ENCODE measurements at regions not wholly inside any gene's neighbourhood (a gene's known extent, or its start where the extent isn't known, plus 50 kb on each side); places are given as distances from the start of the nearest gene placed in this dataset.

DNA sequence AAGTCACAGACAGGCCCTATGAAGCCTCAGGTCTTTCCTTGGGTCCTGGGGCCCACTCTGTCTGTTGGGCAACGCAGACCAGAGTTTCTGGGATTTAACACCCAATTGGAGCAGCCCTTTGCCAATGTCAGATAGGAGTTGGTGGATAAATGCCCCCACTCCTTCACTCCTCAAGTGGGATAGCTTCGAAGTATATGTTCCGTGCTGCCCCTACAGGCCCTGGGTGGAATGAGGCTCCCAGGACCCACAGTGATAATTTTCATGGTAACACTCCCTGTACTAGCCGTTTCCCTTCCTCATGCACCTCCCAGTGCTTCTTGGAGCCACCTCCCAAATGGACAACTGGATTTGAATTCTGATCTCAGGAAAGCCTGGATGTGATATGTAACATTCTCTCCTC lies 145.4 kb downstream of the FOXA2 start:
- Mint-ChIP-seq H3K4me3 (ENCODE audit: unreplicated experiment) (no peak overlapping the region), H3K27me3 (ENCODE audit: insufficient read depth, unreplicated experiment) (peaks cover 3% of the 10 kb centered on the region), H3K27ac (ENCODE audit: unreplicated experiment) (no peak overlapping the region), H3K4me1 (ENCODE audit: low read depth, unreplicated experiment) (no peaks in the 10 kb centered on the region), H3K36me3 (ENCODE audit: insufficient read depth, unreplicated experiment) (no peaks in the 10 kb centered on the region), H3K9me3 (ENCODE audit: unreplicated experiment) (peaks cover 11% of the 10 kb centered on the region)
- CTCF ChIA-PET, result no interaction called here
- TF ChIP-seq, protein P1, sequence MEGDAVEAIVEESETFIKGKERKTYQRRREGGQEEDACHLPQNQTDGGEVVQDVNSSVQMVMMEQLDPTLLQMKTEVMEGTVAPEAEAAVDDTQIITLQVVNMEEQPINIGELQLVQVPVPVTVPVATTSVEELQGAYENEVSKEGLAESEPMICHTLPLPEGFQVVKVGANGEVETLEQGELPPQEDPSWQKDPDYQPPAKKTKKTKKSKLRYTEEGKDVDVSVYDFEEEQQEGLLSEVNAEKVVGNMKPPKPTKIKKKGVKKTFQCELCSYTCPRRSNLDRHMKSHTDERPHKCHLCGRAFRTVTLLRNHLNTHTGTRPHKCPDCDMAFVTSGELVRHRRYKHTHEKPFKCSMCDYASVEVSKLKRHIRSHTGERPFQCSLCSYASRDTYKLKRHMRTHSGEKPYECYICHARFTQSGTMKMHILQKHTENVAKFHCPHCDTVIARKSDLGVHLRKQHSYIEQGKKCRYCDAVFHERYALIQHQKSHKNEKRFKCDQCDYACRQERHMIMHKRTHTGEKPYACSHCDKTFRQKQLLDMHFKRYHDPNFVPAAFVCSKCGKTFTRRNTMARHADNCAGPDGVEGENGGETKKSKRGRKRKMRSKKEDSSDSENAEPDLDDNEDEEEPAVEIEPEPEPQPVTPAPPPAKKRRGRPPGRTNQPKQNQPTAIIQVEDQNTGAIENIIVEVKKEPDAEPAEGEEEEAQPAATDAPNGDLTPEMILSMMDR (IDR thresholded peaks at IDR 0.05; ENCODE audit: insufficient read depth in 1 of 2, low read depth in 1 of 2, low read length in 1 of 2, severe bottlenecking in 1 of 2, unreplicated experiment in 1 of 2), result peak in 1 of 2 experiments; percentile 39
- H3K4me3 ChIP-seq (ENCODE audit: low read depth, low read length), result no peak overlapping the region
- H3K9me3 ChIP-seq, result no peaks in the 10 kb centered on the region
- DNase-seq, result peak in 1 of 2 experiments; percentile 15
- POLR2A ChIA-PET, result no interaction called here
- intact Hi-C loops (cut with micrococcal nuclease; ENCODE audit: unreplicated experiment), result no loop called here
- H3K27me3 ChIP-seq (replicated peaks; ENCODE audit: control insufficient read depth, insufficient read depth, low read length), result no peaks in the 10 kb centered on the region
- H3K4me1 ChIP-seq, result no peaks in the 10 kb centered on the region
- no peaks in the 10 kb centered on the region for H3K36me3 ChIP-seq (ENCODE audit: control insufficient read depth, insufficient read depth, low read length)
- no TSS peak for BruUV-seq (replicated peaks)

DNA sequence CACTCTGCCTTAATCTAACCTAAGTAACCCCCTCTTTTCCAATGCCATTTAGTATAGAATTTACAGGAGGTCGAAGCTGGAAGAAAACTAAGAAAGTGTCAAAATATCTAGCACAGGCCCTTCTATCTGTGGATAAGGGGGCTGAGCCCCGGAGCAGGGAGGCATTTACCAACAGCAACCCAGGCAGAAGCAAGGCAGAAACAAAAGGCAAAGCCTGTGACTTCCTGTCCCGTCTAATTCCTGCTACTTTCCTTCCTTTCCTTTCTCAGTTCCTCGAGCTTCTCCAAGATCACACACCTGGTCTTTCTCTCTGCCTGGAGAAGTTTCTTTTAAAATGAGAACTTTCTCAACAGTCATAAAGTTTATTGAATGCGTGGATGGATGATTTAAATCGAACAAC lies 146.0 kb downstream of the FOXA2 start:
- ChIA-PET CTCF (interaction anchor here (0.5 kb wide), 1 partner anchor 126 kb away, joined by 3 read pairs; no protein-coding TSS in a partner anchor), POLR2A (no interaction called here)
- Histone ChIP-seq H3K4me1 (no peaks in the 10 kb centered on the region), H3K36me3 (ENCODE audit: control insufficient read depth, insufficient read depth, low read length) (no peaks in the 10 kb centered on the region), H3K27me3 (replicated peaks; ENCODE audit: control insufficient read depth, insufficient read depth, low read length) (no peaks in the 10 kb centered on the region), H3K9me3 (no peaks in the 10 kb centered on the region), H3K4me3 (ENCODE audit: low read depth, low read length) (no peak overlapping the region)
- DNase-seq, result no peak
- intact Hi-C loops (cut with micrococcal nuclease; ENCODE audit: unreplicated experiment), result no loop called here
- no peak overlapping the region for H3K27ac Mint-ChIP-seq (ENCODE audit: unreplicated experiment)
- peaks cover 13% of the 10 kb centered on the region for H3K9me3 Mint-ChIP-seq (ENCODE audit: unreplicated experiment)
- no peaks in the 10 kb centered on the region for H3K4me1 Mint-ChIP-seq (ENCODE audit: low read depth, unreplicated experiment)
- no peaks in the 10 kb centered on the region for H3K36me3 Mint-ChIP-seq (ENCODE audit: insufficient read depth, unreplicated experiment)
- TF ChIP-seq, protein P1 (IDR thresholded peaks at IDR 0.05; ENCODE audit: insufficient read depth in 1 of 2, low read depth in 1 of 2, low read length in 1 of 2, severe bottlenecking in 1 of 2, unreplicated experiment in 1 of 2), result no peak
- no TSS peak for BruUV-seq (replicated peaks)
- H3K27me3 Mint-ChIP-seq (ENCODE audit: insufficient read depth, unreplicated experiment), result peaks cover 3% of the 10 kb centered on the region
- H3K4me3 Mint-ChIP-seq (ENCODE audit: unreplicated experiment), result no peak overlapping the region

DNA sequence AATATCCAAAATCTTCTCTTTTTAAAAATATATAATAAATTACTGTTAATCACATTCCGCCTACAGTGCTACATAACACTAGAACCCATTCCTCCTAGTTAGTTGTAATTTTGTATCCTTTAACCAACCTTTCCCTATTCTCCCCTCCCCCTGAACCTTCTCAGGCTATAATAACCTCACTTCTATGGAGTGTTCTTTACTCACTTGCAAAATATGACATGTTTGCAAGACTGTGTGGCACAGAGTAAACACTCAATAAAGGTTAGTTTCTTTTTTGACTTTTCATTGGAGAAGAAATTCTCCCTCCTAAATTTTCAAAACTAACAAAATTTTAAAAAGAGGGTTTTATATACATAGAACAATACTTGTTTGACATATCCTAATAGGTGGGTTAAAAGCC lies 147.0 kb downstream of the FOXA2 start:
- TF ChIP-seq, protein P1 (IDR thresholded peaks at IDR 0.05; ENCODE audit: insufficient read depth in 1 of 2, low read depth in 1 of 2, low read length in 1 of 2, severe bottlenecking in 1 of 2, unreplicated experiment in 1 of 2), result no peak

More for the DNA sequence above, 147.0 kb downstream of the FOXA2 start:
- CTCF ChIA-PET, result no interaction called here
- Histone ChIP-seq H3K36me3 (ENCODE audit: control insufficient read depth, insufficient read depth, low read length) (no peaks in the 10 kb centered on the region), H3K27me3 (replicated peaks; ENCODE audit: control insufficient read depth, insufficient read depth, low read length) (no peaks in the 10 kb centered on the region), H3K4me1 (no peaks in the 10 kb centered on the region), H3K9me3 (no peaks in the 10 kb centered on the region), H3K4me3 (ENCODE audit: low read depth, low read length) (no peak overlapping the region)
- Mint-ChIP-seq H3K27ac (ENCODE audit: unreplicated experiment) (no peak overlapping the region), H3K9me3 (ENCODE audit: unreplicated experiment) (peaks cover 13% of the 10 kb centered on the region), H3K27me3 (ENCODE audit: insufficient read depth, unreplicated experiment) (peaks cover 3% of the 10 kb centered on the region), H3K4me1 (ENCODE audit: low read depth, unreplicated experiment) (no peaks in the 10 kb centered on the region), H3K36me3 (ENCODE audit: insufficient read depth, unreplicated experiment) (no peaks in the 10 kb centered on the region), H3K4me3 (ENCODE audit: unreplicated experiment) (no peak overlapping the region)
- intact Hi-C loops (cut with micrococcal nuclease; ENCODE audit: unreplicated experiment), result no loop called here
- no peak for DNase-seq
- POLR2A ChIA-PET, result no interaction called here
- no TSS peak for BruUV-seq (replicated peaks)

Measured in Caco-2 (cell line).